Sigmoid colon (tissue), 6 donors: ENCODE measurements at regions not wholly inside any gene's neighbourhood (a gene's known extent, or its start where the extent isn't known, plus 50 kb on each side); places are given as distances from the start of the nearest gene placed in this dataset.
"Not testable (repeated sequence)": the region's sequence is repeated elsewhere in the genome, so short reads cannot be mapped to it uniquely, and the experiment has no call there.

Experiments
- DNase-seq: peaks from one replicate; pipeline ENCODE4 v3.0.0-alpha.2; 2019
- H3K27ac ChIP-seq, 4 donors: fragments of 200-600 bp; sonication (generic); one replicate each; pipeline ENCODE4 v1.5.1; 2016 to 2019; ENCODE audit warnings: mild to moderate bottlenecking in 1 of 4
- H3K27me3 ChIP-seq, 3 donors: fragments of 200-600 bp; sonication (generic); one replicate each; pipeline ENCODE4 v1.5.1; 2019; ENCODE audit warnings: mild to moderate bottlenecking in 1 of 3
- H3K36me3 ChIP-seq, 4 donors: fragments of 200-600 bp; sonication (generic); one replicate each; pipeline ENCODE4 v1.5.1; 2016 to 2019
- H3K4me1 ChIP-seq, 4 donors: fragments of 200-600 bp; sonication (generic); one replicate each; pipeline ENCODE4 v1.5.1; 2017 to 2019
- H3K4me3 ChIP-seq, 4 donors: fragments of 200-600 bp; sonication (generic); one replicate each; pipeline ENCODE4 v1.5.1; 2017 to 2019; ENCODE audit warnings: mild to moderate bottlenecking in 2 of 4, moderate library complexity in 1 of 4
- H3K9me3 ChIP-seq, 4 donors: fragments of 200-600 bp in 3 of 4; sonication (generic) in 3 of 4; one replicate each; pipeline versions ENCODE4 v1.5.1 to v1.6.1; 2013 to 2019
- CTCF ChIP-seq, 4 experiments: fragments of 450-650 bp in 3 of 4; fragments of 200-600 bp in 1 of 4; IDR thresholded peaks; one replicate each; pipeline ENCODE4 v1.5.1; 2016 to 2019; ENCODE audit warnings: antibody characterized with exemption in 4 of 4, mild to moderate bottlenecking in 3 of 4, moderate library complexity in 2 of 4
- EP300 ChIP-seq, 4 donors: sonication (generic); formaldehyde crosslinking; IDR thresholded peaks; one replicate each; pipeline ENCODE4 v1.6.1; 2017; ENCODE audit warnings: antibody characterized with exemption in 4 of 4
- POLR2A ChIP-seq, 2 donors: fragments of 450-650 bp; IDR thresholded peaks; one replicate each; pipeline ENCODE4 v1.6.1; 2016; ENCODE audit warnings: antibody characterized with exemption in 2 of 2, mild to moderate bottlenecking in 2 of 2, moderate library complexity in 2 of 2
- POLR2AphosphoS5 ChIP-seq, 4 donors: sonication (generic); formaldehyde crosslinking; IDR thresholded peaks; one replicate each; pipeline ENCODE4 v1.6.1; 2017; ENCODE audit warnings: antibody characterized with exemption in 4 of 4
- WGBS, 2 donors: extraction: QIAGEN DNeasy Blood & Tissue Kit; methylation state at CpG; one replicate each; pipeline ENCODE4 v1.1.7; 2013; 5-methylcytosine and 5-hydroxymethylcytosine counted together
- intact Hi-C: fragments of 100-400 bp; cut with DNase I; formaldehyde crosslinking; loops from one replicate; pipeline ENCODE4 v1.15.1; 2023
- donor health status: healthy with polysubstance abuse.
- donor health status: healthy.

- Histone ChIP-seq H3K9me3 (peaks cover 0 to 15% (median 6%) of the 10 kb centered on the region in 4 donors), H3K27ac (no peak overlapping the region), H3K27me3 (no peaks in the 10 kb centered on the region), H3K4me1 (no peaks in the 10 kb centered on the region), H3K4me3 (no peak overlapping the region), H3K36me3 (no peaks in the 10 kb centered on the region)
- WGBS, 2 donors, result 76 to 88% methylated on average over 6 of the region's 6 CpGs
- TF ChIP-seq POLR2A (IDR thresholded peaks at IDR 0.05), result no peak
- TF ChIP-seq CTCF (IDR thresholded peaks at IDR 0.05), result no peak
- TF ChIP-seq POLR2AphosphoS5 (IDR thresholded peaks at IDR 0.05), result no peak
- no peak for TF ChIP-seq EP300 (IDR thresholded peaks at IDR 0.05)
- no peak for DNase-seq
- intact Hi-C loops, result no loop called here
Observed at GRCh38 chr2:105999211-105999989, 194.7 kb downstream of the UXS1 start.

GRCh38 chr2:105997711-105998110 lies 196.4 kb downstream of the UXS1 start:
- no peak for DNase-seq

GRCh38 chr2:105990624-105991023 lies 203.5 kb downstream of the UXS1 start:
- DNase-seq, result no peak
- peaks cover 0 to 24% (median 17%) of the 10 kb centered on the region in 4 donors for H3K9me3 ChIP-seq
- no peaks in the 10 kb centered on the region for H3K27me3 ChIP-seq
- WGBS, 2 donors, result 86 to 88% methylated on average over 6 of the region's 6 CpGs
- H3K4me1 ChIP-seq, result no peaks in the 10 kb centered on the region
- no peaks in the 10 kb centered on the region for H3K36me3 ChIP-seq
- H3K4me3 ChIP-seq, result no peak overlapping the region
- intact Hi-C loops, result no loop called here
- no peak overlapping the region for H3K27ac ChIP-seq
- TF ChIP-seq POLR2A (IDR thresholded peaks at IDR 0.05) (no peak), CTCF (IDR thresholded peaks at IDR 0.05) (no peak), POLR2AphosphoS5 (IDR thresholded peaks at IDR 0.05) (no peak), EP300 (IDR thresholded peaks at IDR 0.05) (no peak)

More at GRCh38 chr2:105997711-105998110, 196.4 kb downstream of the UXS1 start:
- Histone ChIP-seq H3K9me3 (peaks cover 0 to 21% (median 12%) of the 10 kb centered on the region in 4 donors), H3K4me1 (no peaks in the 10 kb centered on the region), H3K4me3 (no peak overlapping the region), H3K27ac (no peak overlapping the region), H3K36me3 (no peaks in the 10 kb centered on the region), H3K27me3 (no peaks in the 10 kb centered on the region)
- WGBS, 2 donors, result 83 to 91% methylated on average over 2 of the region's 2 CpGs
- TF ChIP-seq CTCF (IDR thresholded peaks at IDR 0.05), result no peak
- no peak for TF ChIP-seq EP300 (IDR thresholded peaks at IDR 0.05)
- no peak for TF ChIP-seq POLR2AphosphoS5 (IDR thresholded peaks at IDR 0.05)
- TF ChIP-seq POLR2A (IDR thresholded peaks at IDR 0.05), result no peak
- intact Hi-C loops, result no loop called here

- H3K27ac ChIP-seq, intact Hi-C loops, DNase-seq, H3K36me3 ChIP-seq, H3K4me3 ChIP-seq, H3K27me3 ChIP-seq, H3K4me1 ChIP-seq: not testable (repeated sequence)
- peaks cover 0 to 22% (median 13%) of the 10 kb centered on the region in 4 donors for H3K9me3 ChIP-seq
- WGBS, 2 donors, result 47 to 63% methylated on average over 2 of the region's 2 CpGs
Observed at GRCh38 chr2:105989803-105990202, 204.3 kb downstream of the UXS1 start.

- intact Hi-C loops, result no loop called here
- TF ChIP-seq EP300 (IDR thresholded peaks at IDR 0.05), result no peak
- no peak for TF ChIP-seq POLR2A (IDR thresholded peaks at IDR 0.05)
- TF ChIP-seq CTCF (IDR thresholded peaks at IDR 0.05), result no peak
- TF ChIP-seq POLR2AphosphoS5 (IDR thresholded peaks at IDR 0.05), result no peak
- H3K4me1 ChIP-seq, result no peaks in the 10 kb centered on the region
- peaks cover 0 to 19% (median 7%) of the 10 kb centered on the region in 4 donors for H3K9me3 ChIP-seq
- no peak for DNase-seq
- H3K27me3 ChIP-seq, result no peaks in the 10 kb centered on the region
- H3K4me3 ChIP-seq, result no peak overlapping the region
- H3K27ac ChIP-seq, result no peak overlapping the region
- H3K36me3 ChIP-seq, result no peaks in the 10 kb centered on the region
Observed at GRCh38 chr2:105989070-105989469, 205.0 kb downstream of the UXS1 start.
